Astrocyte (in vitro differentiated cells and primary cell): ENCODE measurements at regions not wholly inside any gene's neighbourhood (a gene's known extent, or its start where the extent isn't known, plus 50 kb on each side); places are given as distances from the start of the nearest gene placed in this dataset.
"Not testable (repeated sequence)": the region's sequence is repeated elsewhere in the genome, so short reads cannot be mapped to it uniquely, and the experiment has no call there.

Source experiments
- DNase-seq: peaks from one replicate; pipeline ENCODE4 v3.0.0-alpha.2; 2010; ENCODE audit warnings: low read depth
- FAIRE-seq: peaks from 2 replicates; lab custom pipeline; 2011; peaks lifted over from hg19 to GRCh38; lab: Jason Lieb, UNC
- H2AFZ ChIP-seq: 2 replicates; pipeline ENCODE4 v1.6.0; 2012; ENCODE audit warnings: low read depth, low read length, inconsistent platforms
- H3K27ac ChIP-seq: 2 replicates; pipeline ENCODE4 v1.5.1; 2011; ENCODE audit warnings: low read depth, low read length, inconsistent platforms
- H3K27me3 ChIP-seq: 2 replicates; pipeline ENCODE4 v1.6.0; 2011; ENCODE audit warnings: low read length, inconsistent platforms; ENCODE audit not compliant: insufficient read depth
- H3K36me3 ChIP-seq: 2 replicates; pipeline ENCODE4 v1.5.1; 2011; ENCODE audit warnings: low read length, inconsistent platforms; ENCODE audit not compliant: insufficient read depth
- H3K4me1 ChIP-seq: 2 replicates; pipeline ENCODE4 v1.5.1; 2011; ENCODE audit warnings: low read length, inconsistent platforms; ENCODE audit not compliant: insufficient read depth
- H3K4me2 ChIP-seq: 2 replicates; pipeline ENCODE4 v1.6.0; 2012; ENCODE audit warnings: low read length, inconsistent platforms
- H3K4me3 ChIP-seq: 2 replicates; pipeline ENCODE4 v1.5.1; 2011; ENCODE audit warnings: low read depth, mild to moderate bottlenecking, low read length, inconsistent platforms; ENCODE audit not compliant: insufficient read depth
- H3K79me2 ChIP-seq: 2 replicates; pipeline ENCODE4 v1.6.0; 2012; ENCODE audit warnings: mild to moderate bottlenecking, low read length, inconsistent platforms; ENCODE audit not compliant: insufficient read depth
- H3K9ac ChIP-seq: 2 replicates; pipeline ENCODE4 v1.6.0; 2012; ENCODE audit warnings: mild to moderate bottlenecking, low read length, inconsistent platforms
- H3K9me3 ChIP-seq: 2 replicates; pipeline ENCODE4 v1.5.1; 2012; ENCODE audit warnings: low read depth, mild to moderate bottlenecking, low read length, inconsistent platforms; ENCODE audit not compliant: insufficient read depth
- H4K20me1 ChIP-seq: 2 replicates; pipeline ENCODE4 v1.6.0; 2012; ENCODE audit warnings: low read length, inconsistent platforms; ENCODE audit not compliant: insufficient read depth
- H3K27ac Mint-ChIP-seq: one replicate; pipeline ENCODE4 v1.8.0; 2021; ENCODE audit warnings: mild to moderate bottlenecking, mixed read lengths; ENCODE audit not compliant: unreplicated experiment
- H3K27me3 Mint-ChIP-seq: one replicate; pipeline ENCODE4 v1.8.0; 2021; ENCODE audit warnings: low read depth, mixed read lengths; ENCODE audit not compliant: unreplicated experiment
- H3K36me3 Mint-ChIP-seq: one replicate; pipeline ENCODE4 v1.8.0; 2021; ENCODE audit warnings: low read depth, mixed read lengths; ENCODE audit not compliant: unreplicated experiment
- H3K4me1 Mint-ChIP-seq: one replicate; pipeline ENCODE4 v1.8.0; 2021; ENCODE audit warnings: low read depth, mixed read lengths; ENCODE audit not compliant: unreplicated experiment
- H3K4me3 Mint-ChIP-seq: one replicate; pipeline ENCODE4 v1.8.0; 2021; ENCODE audit warnings: mild to moderate bottlenecking, moderate library complexity, mixed read lengths; ENCODE audit not compliant: unreplicated experiment
- H3K9me3 Mint-ChIP-seq: one replicate; pipeline ENCODE4 v1.8.0; 2021; ENCODE audit warnings: mild to moderate bottlenecking, mixed read lengths; ENCODE audit not compliant: unreplicated experiment
- CTCF ChIP-seq: IDR thresholded peaks from 2 replicates; pipeline ENCODE4 v1.5.1; 2011; ENCODE audit warnings: low read depth, mild to moderate bottlenecking, inconsistent platforms, low read length, moderate library complexity; ENCODE audit not compliant: insufficient read depth
- EZH2 ChIP-seq: IDR thresholded peaks from 2 replicates; pipeline ENCODE4 v1.6.1; 2012; ENCODE audit warnings: mild to moderate bottlenecking, low read length, inconsistent platforms; ENCODE audit not compliant: insufficient read depth

GRCh38 chr9:93750045-93750444 is 173.7 kb downstream of the PHF2 start:
- H2AFZ ChIP-seq = no peak overlapping the region
- H3K4me2 ChIP-seq = no peak overlapping the region
- no peak overlapping the region for H3K9ac ChIP-seq
- H3K27me3 ChIP-seq = no peaks in the 10 kb centered on the region
- Mint-ChIP-seq H3K27me3 (no peaks in the 10 kb centered on the region), H3K36me3 (no peaks in the 10 kb centered on the region), H3K4me1 (no peaks in the 10 kb centered on the region), H3K27ac (no peak overlapping the region), H3K9me3 (peaks cover 34% of the 10 kb centered on the region), H3K4me3 (no peak overlapping the region)
- H3K4me1 ChIP-seq = no peaks in the 10 kb centered on the region
- FAIRE-seq (no peak), DNase-seq (no peak)
- no peaks in the 10 kb centered on the region for H4K20me1 ChIP-seq
- no peak overlapping the region for H3K4me3 ChIP-seq
- H3K27ac ChIP-seq = no peak overlapping the region
- no peaks in the 10 kb centered on the region for H3K36me3 ChIP-seq
- no peaks in the 10 kb centered on the region for H3K79me2 ChIP-seq
- TF ChIP-seq EZH2 (no peak), CTCF (no peak)
- peaks cover 9% of the 10 kb centered on the region for H3K9me3 ChIP-seq

DNA sequence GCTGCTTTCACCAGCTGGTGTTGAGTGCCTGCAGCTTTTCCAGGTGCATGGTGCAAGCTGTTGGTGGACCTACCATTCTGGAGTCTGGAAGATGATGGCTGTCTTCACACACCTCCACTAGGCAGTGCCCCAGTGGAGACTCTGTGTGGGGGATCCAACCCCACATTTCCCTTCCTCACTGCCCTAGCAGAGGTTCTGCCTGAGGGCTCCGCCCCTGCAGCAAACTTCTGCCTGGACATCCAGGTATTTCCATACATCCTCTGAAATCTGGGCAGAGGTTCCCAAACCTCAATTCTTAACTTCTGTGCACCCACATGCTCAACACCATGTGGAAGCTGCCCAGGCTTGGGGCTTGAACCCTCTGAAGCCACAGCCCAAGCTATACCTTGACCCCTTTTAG is 172.4 kb downstream of the PHF2 start:
- H3K27ac Mint-ChIP-seq, H3K36me3 Mint-ChIP-seq: not testable (repeated sequence)

GRCh38 chr9:93731963-93732362 is 155.6 kb downstream of the PHF2 start:
- Histone ChIP-seq H2AFZ (no peak overlapping the region), H3K4me1 (no peaks in the 10 kb centered on the region), H3K4me3 (no peak overlapping the region), H3K36me3 (no peaks in the 10 kb centered on the region), H3K4me2 (no peak overlapping the region), H3K27me3 (no peaks in the 10 kb centered on the region), H3K9ac (no peak overlapping the region), H3K9me3 (peaks cover 13% of the 10 kb centered on the region), H3K27ac (no peak overlapping the region), H3K79me2 (no peaks in the 10 kb centered on the region), H4K20me1 (no peaks in the 10 kb centered on the region)
- no peak for DNase-seq
- no peak overlapping the region for H3K4me3 Mint-ChIP-seq
- no peak for FAIRE-seq
- H3K27me3 Mint-ChIP-seq = peaks cover 23% of the 10 kb centered on the region
- no peaks in the 10 kb centered on the region for H3K4me1 Mint-ChIP-seq
- no peaks in the 10 kb centered on the region for H3K36me3 Mint-ChIP-seq
- peaks cover 24% of the 10 kb centered on the region for H3K9me3 Mint-ChIP-seq
- H3K27ac Mint-ChIP-seq = no peak overlapping the region
- TF ChIP-seq CTCF (no peak), EZH2 (no peak)

More for the DNA sequence above, 172.4 kb downstream of the PHF2 start:
- H2AFZ ChIP-seq, H3K4me2 ChIP-seq, H3K4me1 Mint-ChIP-seq, H3K79me2 ChIP-seq, FAIRE-seq, DNase-seq, H3K9me3 ChIP-seq, H3K27me3 Mint-ChIP-seq, H3K4me3 Mint-ChIP-seq, H3K4me3 ChIP-seq, H3K4me1 ChIP-seq, H3K9ac ChIP-seq, H3K27me3 ChIP-seq, H4K20me1 ChIP-seq, H3K36me3 ChIP-seq, H3K27ac ChIP-seq: not testable (repeated sequence)
- H3K9me3 Mint-ChIP-seq = peaks cover 33% of the 10 kb centered on the region
